ENCODE measurements at regions not wholly inside any gene's neighbourhood (a gene's known extent, or its start where the extent isn't known, plus 50 kb on each side); places are given as distances from the start of the nearest gene placed in this dataset.

DNA sequence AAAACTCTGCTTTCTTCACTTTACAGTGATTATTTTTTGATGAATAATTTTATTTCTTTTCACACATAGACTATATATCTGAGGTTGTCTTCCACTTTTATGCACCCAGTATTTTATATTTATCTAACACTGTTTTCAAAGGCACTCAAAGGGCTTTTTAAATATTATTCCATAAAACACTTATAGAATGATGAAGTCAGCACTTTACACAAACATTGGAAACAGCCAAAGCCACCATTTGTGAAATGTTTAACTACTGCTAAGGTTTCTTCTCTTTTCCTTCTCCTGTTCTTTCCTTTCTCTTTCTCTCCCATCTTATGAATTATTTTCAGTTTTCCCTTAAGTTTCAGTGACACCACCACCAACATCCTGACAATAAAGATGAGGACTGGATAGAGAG is 317.7 kb upstream of the FAM78B start:
- TF ChIP-seq, protein P1, sequence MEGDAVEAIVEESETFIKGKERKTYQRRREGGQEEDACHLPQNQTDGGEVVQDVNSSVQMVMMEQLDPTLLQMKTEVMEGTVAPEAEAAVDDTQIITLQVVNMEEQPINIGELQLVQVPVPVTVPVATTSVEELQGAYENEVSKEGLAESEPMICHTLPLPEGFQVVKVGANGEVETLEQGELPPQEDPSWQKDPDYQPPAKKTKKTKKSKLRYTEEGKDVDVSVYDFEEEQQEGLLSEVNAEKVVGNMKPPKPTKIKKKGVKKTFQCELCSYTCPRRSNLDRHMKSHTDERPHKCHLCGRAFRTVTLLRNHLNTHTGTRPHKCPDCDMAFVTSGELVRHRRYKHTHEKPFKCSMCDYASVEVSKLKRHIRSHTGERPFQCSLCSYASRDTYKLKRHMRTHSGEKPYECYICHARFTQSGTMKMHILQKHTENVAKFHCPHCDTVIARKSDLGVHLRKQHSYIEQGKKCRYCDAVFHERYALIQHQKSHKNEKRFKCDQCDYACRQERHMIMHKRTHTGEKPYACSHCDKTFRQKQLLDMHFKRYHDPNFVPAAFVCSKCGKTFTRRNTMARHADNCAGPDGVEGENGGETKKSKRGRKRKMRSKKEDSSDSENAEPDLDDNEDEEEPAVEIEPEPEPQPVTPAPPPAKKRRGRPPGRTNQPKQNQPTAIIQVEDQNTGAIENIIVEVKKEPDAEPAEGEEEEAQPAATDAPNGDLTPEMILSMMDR (IDR thresholded peaks at IDR 0.05 in 8 of 11, conservative IDR thresholded peaks at IDR 0.05 in 3 of 11) = no peak
- no peak for TF ChIP-seq POLR2AphosphoS5 (IDR thresholded peaks at IDR 0.05)
